NCI-H2196 (cell line): ENCODE measurements at regions not wholly inside any gene's neighbourhood (a gene's known extent, or its start where the extent isn't known, plus 50 kb on each side); places are given as distances from the start of the nearest gene placed in this dataset.
"Not testable (repeated sequence)": the region's sequence is repeated elsewhere in the genome, so short reads cannot be mapped to it uniquely, and the experiment has no call there.

ENCODE experiments used
- DNase-seq: peaks from one replicate; lab custom pipeline; 2025; ENCODE audit not compliant: unreplicated experiment; lab: John Stamatoyannopoulos, UW

DNA sequence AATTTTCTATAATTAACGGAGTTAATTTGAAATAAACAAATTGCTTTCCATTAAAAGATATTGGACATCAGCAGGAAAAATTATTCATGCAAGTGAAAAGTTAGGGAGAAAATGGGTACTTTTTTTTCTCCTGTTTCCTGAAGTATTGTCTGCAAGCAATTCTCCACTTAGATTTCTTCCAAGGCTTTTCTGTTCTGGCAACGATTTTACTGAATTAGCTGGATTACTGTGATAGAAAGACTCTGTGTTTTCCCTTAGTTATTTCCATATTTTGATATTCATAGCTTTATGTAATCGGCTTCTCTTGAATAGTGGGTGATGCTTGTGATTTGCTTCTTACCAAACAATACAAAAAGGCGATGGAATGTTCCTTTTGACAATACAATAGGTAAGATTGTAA is 1333.9 kb downstream of the AMY1C start:
- DNase-seq: no peak

DNA sequence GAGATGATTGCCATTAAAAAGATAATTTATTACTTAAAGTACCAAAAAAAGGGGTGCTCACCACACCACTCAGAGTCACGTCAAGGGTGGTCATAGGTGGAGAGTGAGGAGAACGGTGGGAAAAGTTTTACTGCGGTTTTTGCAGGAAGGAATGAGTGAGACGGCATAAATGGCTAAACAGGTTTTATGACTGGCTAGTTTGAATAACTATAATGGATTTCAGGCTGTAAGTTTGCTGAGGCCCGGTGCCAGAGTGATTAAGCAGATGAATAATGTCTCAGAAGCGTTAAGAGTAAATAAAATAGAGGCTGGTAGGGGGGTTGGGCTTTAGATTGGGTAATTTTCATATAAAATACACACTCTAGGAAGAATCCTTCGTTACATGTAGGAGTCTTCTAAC is 1337.8 kb downstream of the AMY1C start:
- DNase-seq: no peak

DNA sequence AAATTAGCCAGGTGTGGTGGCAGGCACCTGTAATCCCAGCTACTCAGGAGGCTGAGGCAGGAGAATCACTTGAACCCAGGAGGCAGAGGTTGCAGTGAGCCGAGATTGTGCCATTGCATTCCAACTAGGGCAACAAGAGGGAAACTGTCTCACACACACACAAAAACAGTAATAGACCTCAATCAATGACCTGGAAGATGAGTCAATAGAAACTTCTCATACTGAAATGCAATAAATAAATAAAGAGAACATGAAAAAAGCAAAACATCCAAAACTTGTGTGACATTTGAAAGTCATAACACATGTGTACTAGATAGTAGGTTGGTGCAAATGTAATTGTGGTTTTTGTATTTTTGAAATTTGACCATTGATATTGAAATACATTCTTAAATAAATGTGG is 1338.5 kb downstream of the AMY1C start:
- DNase-seq: no peak

DNA sequence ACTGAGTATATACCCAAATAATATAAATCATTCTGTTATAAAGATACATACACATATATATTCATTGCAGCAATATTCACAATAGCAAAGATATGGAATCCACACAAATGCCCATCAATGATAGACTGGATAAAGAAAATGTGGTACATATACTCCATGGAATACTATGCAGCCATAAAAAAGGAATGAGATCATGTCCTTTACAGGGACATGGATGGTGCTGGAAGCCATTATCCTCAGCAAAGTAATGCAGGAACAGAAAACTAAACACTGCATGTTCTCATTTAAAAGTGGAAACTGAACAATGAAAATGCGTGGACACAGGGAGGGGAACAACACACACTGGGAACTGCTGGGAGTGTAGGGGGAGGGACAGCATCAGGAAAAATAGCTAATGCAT is 1344.2 kb downstream of the AMY1C start:
- not testable (repeated sequence) for DNase-seq

- peak; percentile 33 for DNase-seq
Observed at GRCh38 chr1:105100102-105100501, 1350.4 kb downstream of the AMY1C start.

DNA sequence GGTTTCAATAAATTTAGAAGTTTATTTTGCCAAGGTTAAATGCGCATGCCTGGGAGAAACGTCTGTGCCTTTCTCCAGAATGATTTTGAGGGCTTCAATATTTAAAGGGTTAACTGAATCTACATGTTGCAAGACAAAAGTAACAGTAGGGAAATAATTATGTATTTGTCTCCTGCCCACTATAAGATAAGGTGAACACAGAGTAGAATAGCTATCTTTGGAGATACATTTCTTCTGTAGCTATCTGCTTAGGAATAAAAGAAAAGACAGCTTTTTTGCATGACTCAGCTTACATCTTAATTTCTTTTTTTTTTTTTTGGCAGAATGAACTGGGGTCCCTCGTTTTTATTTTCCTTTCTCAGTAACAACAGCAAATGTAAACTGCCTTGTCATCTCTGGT is 1351.6 kb downstream of the AMY1C start:
- no peak for DNase-seq

GRCh38 chr1:105102371-105102770 is 1352.7 kb downstream of the AMY1C start:
- no peak for DNase-seq

- DNase-seq: no peak
Observed at GRCh38 chr1:105122041-105122440, 1372.3 kb downstream of the AMY1C start.

DNA sequence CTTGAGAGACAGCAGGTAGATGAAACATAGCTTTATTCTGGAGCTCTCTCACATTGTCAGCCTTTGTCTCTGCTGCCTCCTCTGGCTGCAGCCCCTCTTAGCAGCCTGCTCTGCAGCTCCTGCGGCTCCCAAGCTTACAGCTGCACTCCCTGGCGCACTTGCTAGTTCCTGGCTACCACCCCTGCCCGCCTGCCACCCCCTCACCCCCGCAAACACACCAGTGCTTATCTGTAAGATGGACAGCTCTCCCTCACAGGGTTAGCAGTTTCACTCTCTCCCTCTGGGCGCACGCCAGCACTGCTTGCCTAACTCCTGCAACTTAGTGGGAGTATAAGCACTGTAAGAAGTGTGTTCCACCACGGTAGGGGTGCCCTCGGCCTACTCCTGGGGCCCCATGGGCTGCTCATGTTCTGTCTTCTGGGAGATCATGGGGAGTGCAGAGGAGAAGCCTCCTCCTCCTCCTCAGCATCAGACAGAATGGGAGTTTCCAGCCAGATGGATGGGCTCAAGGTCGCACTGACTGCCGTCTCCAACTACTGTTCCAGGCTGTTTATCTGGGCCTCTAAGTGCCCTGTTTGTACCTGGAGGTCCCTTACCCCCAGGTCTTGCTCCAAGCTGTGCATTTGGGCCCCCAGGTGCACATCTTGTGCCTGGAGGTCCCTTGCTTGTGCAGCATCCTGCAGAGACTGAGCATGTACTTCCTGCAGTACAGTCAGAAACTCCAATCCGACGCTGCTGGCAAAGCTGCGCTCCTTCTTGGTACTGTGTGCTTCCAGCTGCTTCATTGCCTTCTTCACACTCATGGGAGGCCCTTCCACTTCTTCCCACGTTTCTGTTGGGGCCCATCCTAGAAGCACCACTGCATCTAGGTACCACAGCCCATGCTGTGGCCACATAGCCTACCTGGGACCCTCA is 1388.1 kb downstream of the AMY1C start:
- peak; percentile 30 for DNase-seq

DNA sequence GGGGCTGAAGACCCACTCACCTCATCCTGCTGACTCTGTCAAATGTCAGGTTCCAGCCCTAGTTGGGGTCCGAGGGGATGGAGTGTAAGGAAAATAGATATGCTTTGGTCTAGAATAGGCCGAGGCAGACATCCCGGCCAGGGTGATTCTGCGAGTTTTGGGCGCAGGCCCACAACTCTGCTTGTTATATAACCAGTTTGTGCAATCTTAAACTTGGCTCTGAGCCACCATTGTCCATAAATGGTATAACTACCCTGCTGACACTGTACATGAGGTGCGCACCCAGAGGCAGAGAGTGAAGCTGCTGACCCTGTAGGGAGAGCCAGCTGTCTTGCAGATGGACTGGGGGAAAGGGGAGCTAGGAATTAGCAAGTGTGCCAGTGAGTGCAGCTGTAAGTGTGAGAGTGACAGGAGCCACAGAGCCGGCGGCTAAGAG is 1388.8 kb downstream of the AMY1C start:
- peak; percentile 62 for DNase-seq

- DNase-seq: no peak
Observed at GRCh38 chr1:105172788-105173187, 1423.1 kb downstream of the AMY1C start.

DNA sequence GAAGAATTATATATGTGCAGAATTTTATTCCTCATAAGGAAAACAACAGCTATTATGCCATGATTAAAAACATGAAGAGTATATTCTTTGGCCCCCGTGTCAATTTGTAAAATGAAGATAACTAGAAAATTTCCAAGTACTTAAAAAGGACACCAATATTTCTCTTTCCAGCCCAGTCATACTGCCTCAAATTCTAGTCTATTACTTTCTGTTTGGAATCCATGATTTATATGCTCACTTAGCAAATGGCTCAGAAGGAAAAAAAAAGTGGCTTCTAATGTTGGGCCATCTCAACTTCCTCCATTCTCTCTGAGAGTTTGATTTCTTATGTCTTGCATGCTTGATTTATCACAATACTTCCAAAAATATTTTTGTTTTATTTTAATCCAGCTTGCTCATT is 1431.1 kb downstream of the AMY1C start:
- no peak for DNase-seq

DNA sequence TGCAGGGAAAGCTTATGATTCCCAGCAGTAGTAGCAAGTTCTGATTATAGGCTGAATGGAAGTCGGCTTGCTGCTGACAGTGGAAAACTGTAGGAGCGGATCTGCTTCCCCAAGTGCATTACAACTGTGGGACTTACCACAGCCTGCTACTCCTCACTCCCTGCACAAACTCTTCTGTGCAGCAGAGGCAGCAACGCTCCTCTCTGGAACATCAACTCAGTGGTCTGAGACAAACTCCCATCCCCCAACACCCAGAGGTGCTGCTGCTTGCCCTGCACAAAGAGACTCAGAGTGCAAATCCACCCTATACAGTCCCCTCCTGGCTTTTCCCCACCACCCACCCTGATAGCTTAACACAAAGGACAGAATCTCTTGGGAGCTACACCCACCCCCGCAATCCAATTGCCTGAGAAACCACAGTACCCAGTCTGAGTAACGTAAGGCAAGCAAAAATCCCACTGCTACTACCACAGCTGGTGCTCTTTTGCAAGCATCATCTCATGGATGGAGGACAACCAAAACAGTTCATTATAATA is 1455.2 kb downstream of the AMY1C start:
- no peak for DNase-seq

- DNase-seq: no peak
Observed at GRCh38 chr1:105208581-105208980, 1458.9 kb downstream of the AMY1C start.

DNA sequence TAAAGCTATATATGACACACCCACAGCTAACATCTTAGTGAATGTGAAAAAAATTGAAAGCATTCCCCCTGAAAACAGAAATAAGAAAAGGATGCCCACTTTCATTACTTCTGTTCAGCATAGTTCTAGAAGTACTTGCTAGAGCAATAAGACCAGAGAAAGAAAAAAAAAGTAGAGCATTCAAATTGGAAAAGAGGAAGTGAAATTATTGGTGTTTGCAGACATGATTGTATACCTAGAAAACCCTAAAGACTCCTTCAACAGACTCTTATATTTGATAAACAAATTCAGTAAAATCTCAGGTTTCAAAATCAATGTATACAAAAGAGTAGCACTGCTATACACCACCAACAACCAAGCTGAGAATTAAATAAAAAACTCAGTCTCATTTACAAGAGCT is 1461.0 kb downstream of the AMY1C start:
- DNase-seq: no peak

DNA sequence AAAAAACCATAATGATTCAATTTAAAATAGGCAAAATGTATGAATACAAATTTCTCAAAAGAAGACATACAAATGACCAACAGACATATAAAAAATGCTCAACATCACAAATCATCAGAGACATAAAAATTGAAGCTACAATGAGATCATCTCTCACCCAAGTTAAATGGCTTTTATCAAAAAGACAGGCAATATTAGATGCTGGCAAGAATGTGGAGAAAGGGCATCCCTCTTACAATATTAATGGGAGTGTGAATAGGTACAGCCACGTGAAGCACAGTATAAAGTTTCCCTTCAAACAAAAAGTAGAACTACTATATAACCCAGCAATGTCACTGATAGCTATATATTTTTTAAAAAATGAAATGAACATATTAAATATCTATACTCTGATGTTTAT is 1481.7 kb downstream of the AMY1C start:
- no peak for DNase-seq

- DNase-seq: no peak
Observed at GRCh38 chr1:105243411-105243810, 1493.7 kb downstream of the AMY1C start.

- no peak for DNase-seq
Observed at GRCh38 chr1:105243969-105244368, 1494.3 kb downstream of the AMY1C start.

GRCh38 chr1:105254906-105255305 is 1505.2 kb downstream of the AMY1C start:
- no peak for DNase-seq

GRCh38 chr1:105260001-105260400 is 1510.3 kb downstream of the AMY1C start:
- no peak for DNase-seq

- DNase-seq: no peak
Observed at GRCh38 chr1:105270966-105271365, 1521.3 kb downstream of the AMY1C start.

DNA sequence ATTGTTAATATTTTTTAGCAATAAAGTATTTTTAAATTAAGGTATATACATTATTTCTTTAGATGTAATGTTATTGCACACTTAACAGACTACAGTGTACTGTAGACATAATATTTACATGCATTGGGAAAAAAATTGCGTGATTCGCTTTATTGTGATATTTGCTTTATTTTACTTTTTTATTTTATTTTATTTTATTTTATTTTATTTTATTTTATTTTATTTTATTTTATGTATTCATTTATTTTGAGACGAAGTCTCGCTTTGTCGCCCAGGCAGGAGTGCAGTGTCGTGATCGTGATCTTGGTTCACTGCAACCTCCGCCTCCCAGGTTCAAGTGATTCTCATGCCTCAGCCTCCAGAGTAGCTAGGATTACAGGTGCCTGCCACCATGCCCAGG is 1522.7 kb downstream of the AMY1C start:
- not testable (repeated sequence) for DNase-seq

GRCh38 chr1:105294838-105295237 is 1545.1 kb downstream of the AMY1C start:
- DNase-seq: no peak
